ENCODE measurements at regions not wholly inside any gene's neighbourhood (a gene's known extent, or its start where the extent isn't known, plus 50 kb on each side); places are given as distances from the start of the nearest gene placed in this dataset.

DNA sequence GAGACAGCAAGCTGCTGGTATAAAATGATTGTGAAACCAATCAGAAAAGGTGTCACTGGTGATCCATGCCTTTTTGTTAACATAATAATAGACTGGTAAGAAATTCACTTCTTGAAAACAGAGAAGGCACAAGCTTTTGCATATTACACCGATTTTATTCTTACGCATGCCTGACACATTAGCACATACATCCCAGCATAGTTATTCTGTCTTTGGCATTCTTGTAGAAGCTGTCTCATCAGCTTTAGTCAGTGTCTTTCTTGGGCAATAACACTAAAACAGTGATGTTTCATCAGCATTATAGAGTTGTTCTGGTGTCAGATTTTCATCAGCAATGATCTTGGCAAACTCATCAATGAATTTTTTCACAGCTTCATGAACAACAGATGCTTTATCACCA, 283.4 kb upstream of the TMTC1 start:
- 95% methylated on average over 2 of the region's 2 CpGs for WGBS (ENCODE audit: insufficient coverage)
- Histone ChIP-seq H3K4me3 (ENCODE audit: low read length) (no peak overlapping the region), H3K27me3 (ENCODE audit: control insufficient read depth, insufficient read depth, low read length) (no peaks in the 10 kb centered on the region), H3K27ac (ENCODE audit: low read length) (no peak overlapping the region), H3K9me3 (ENCODE audit: control insufficient read depth, insufficient read depth, low read length) (no peaks in the 10 kb centered on the region), H3K4me1 (ENCODE audit: control insufficient read depth, insufficient read depth, low read length) (no peaks in the 10 kb centered on the region), H3K36me3 (ENCODE audit: control insufficient read depth, insufficient read depth, low read length) (no peaks in the 10 kb centered on the region)
- DNase-seq (no peak), ATAC-seq (no peak)
- Mint-ChIP-seq H3K4me1 (no peaks in the 10 kb centered on the region), H3K27me3 (ENCODE audit: low read depth in 2 of 2) (no peaks in the 10 kb centered on the region), H3K9me3 (peaks cover 6 to 11% of the 10 kb centered on the region in 2 donors), H3K36me3 (no peaks in the 10 kb centered on the region), H3K27ac (no peak overlapping the region), H3K4me3 (no peak overlapping the region)
- TF ChIP-seq, protein P1, sequence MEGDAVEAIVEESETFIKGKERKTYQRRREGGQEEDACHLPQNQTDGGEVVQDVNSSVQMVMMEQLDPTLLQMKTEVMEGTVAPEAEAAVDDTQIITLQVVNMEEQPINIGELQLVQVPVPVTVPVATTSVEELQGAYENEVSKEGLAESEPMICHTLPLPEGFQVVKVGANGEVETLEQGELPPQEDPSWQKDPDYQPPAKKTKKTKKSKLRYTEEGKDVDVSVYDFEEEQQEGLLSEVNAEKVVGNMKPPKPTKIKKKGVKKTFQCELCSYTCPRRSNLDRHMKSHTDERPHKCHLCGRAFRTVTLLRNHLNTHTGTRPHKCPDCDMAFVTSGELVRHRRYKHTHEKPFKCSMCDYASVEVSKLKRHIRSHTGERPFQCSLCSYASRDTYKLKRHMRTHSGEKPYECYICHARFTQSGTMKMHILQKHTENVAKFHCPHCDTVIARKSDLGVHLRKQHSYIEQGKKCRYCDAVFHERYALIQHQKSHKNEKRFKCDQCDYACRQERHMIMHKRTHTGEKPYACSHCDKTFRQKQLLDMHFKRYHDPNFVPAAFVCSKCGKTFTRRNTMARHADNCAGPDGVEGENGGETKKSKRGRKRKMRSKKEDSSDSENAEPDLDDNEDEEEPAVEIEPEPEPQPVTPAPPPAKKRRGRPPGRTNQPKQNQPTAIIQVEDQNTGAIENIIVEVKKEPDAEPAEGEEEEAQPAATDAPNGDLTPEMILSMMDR (IDR thresholded peaks at IDR 0.05), result no peak
- intact Hi-C loops (cut with micrococcal nuclease), result no loop called here

- WGBS (ENCODE audit: insufficient coverage), result 100% methylated on average over 2 of the region's 2 CpGs
Measured at GRCh38 chr12:30064906-30065305, 281.2 kb upstream of the TMTC1 start.

DNA sequence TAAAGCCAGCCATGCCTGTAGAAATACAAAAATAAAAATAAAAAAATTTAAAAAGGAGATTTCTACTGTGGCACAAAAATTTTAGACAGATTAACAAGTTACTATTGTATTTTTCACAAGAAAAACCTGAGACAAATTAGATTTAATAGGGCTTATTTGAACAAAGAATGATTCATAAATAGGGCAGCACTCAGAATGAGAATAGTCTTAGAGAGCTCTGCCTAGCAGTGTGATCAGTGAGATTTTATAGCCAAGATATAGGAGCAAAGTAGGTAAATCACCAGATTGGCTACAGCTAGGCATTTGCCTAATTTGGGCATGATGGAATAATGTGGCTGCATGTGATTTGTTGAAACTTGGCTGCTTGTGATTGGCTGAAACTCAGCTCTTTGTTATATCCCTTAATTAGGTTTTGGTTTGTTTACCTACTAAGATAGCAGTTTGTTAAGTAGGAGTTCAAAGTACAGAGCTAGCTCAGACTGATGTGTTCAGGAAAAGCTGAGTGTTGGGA, 279.7 kb upstream of the TMTC1 start:
- Mint-ChIP-seq H3K36me3 (no peaks in the 10 kb centered on the region), H3K4me1 (no peaks in the 10 kb centered on the region), H3K27ac (no peak overlapping the region), H3K9me3 (peaks cover 4% of the 10 kb centered on the region in 2 donors), H3K4me3 (no peak overlapping the region), H3K27me3 (ENCODE audit: low read depth in 2 of 2) (no peaks in the 10 kb centered on the region)
- H3K27me3 ChIP-seq (ENCODE audit: control insufficient read depth, insufficient read depth, low read length), result no peaks in the 10 kb centered on the region
- ATAC-seq (no peak), DNase-seq (no peak)
- H3K4me1 ChIP-seq (ENCODE audit: control insufficient read depth, insufficient read depth, low read length), result no peaks in the 10 kb centered on the region
- TF ChIP-seq, protein P1 (IDR thresholded peaks at IDR 0.05), result no peak
- intact Hi-C loops (cut with micrococcal nuclease), result no loop called here
- H3K36me3 ChIP-seq (ENCODE audit: control insufficient read depth, insufficient read depth, low read length), result no peaks in the 10 kb centered on the region
- no peak overlapping the region for H3K27ac ChIP-seq (ENCODE audit: low read length)
- no peak overlapping the region for H3K4me3 ChIP-seq (ENCODE audit: low read length)
- H3K9me3 ChIP-seq (ENCODE audit: control insufficient read depth, insufficient read depth, low read length), result no peaks in the 10 kb centered on the region

More at GRCh38 chr12:30064906-30065305, 281.2 kb upstream of the TMTC1 start:
- no peaks in the 10 kb centered on the region for H3K4me1 Mint-ChIP-seq
- intact Hi-C loops (cut with micrococcal nuclease), result no loop called here
- no peaks in the 10 kb centered on the region for H3K4me1 ChIP-seq (ENCODE audit: control insufficient read depth, insufficient read depth, low read length)
- DNase-seq, result no peak
- H3K27me3 Mint-ChIP-seq (ENCODE audit: low read depth in 2 of 2), result no peaks in the 10 kb centered on the region
- no peaks in the 10 kb centered on the region for H3K9me3 ChIP-seq (ENCODE audit: control insufficient read depth, insufficient read depth, low read length)
- no peaks in the 10 kb centered on the region for H3K36me3 Mint-ChIP-seq
- no peaks in the 10 kb centered on the region for H3K27me3 ChIP-seq (ENCODE audit: control insufficient read depth, insufficient read depth, low read length)
- H3K27ac ChIP-seq (ENCODE audit: low read length), result no peak overlapping the region
- H3K9me3 Mint-ChIP-seq, result peaks cover 6 to 8% of the 10 kb centered on the region in 2 donors
- ATAC-seq, result no peak
- H3K36me3 ChIP-seq (ENCODE audit: control insufficient read depth, insufficient read depth, low read length), result no peaks in the 10 kb centered on the region
- TF ChIP-seq, protein P1 (IDR thresholded peaks at IDR 0.05), result no peak
- no peak overlapping the region for H3K4me3 Mint-ChIP-seq
- H3K4me3 ChIP-seq (ENCODE audit: low read length), result no peak overlapping the region
- H3K27ac Mint-ChIP-seq, result no peak overlapping the region

DNA sequence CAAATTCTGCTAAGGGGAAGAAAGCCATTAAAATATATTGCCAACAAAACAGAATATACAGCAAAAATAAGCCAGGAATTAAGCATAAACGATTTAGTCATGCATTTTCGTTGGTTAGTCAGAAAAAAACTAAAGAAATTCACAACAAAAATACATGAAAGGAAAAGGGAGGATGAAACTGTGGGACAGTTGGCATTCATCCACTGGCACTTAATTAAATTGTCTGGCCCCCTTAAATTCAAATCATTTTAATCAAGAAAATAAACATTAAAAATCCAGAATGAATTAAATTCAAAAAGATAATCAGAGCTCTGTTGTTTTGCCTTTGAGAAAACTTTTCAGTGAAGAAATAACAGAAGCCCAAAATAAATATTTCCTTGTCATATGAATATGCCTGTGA, 264.6 kb upstream of the TMTC1 start:
- Histone ChIP-seq H3K4me1 (ENCODE audit: control insufficient read depth, insufficient read depth, low read length) (no peaks in the 10 kb centered on the region), H3K4me3 (ENCODE audit: low read length) (no peak overlapping the region), H3K27me3 (ENCODE audit: control insufficient read depth, insufficient read depth, low read length) (no peaks in the 10 kb centered on the region), H3K9me3 (ENCODE audit: control insufficient read depth, insufficient read depth, low read length) (peaks cover 2% of the 10 kb centered on the region), H3K36me3 (ENCODE audit: control insufficient read depth, insufficient read depth, low read length) (no peaks in the 10 kb centered on the region), H3K27ac (ENCODE audit: low read length) (no peak overlapping the region)
- H3K4me3 Mint-ChIP-seq, result no peak overlapping the region
- peaks cover 9 to 15% of the 10 kb centered on the region in 2 donors for H3K9me3 Mint-ChIP-seq
- TF ChIP-seq, protein P1 (IDR thresholded peaks at IDR 0.05), result no peak
- no peak overlapping the region for H3K27ac Mint-ChIP-seq
- no peaks in the 10 kb centered on the region for H3K4me1 Mint-ChIP-seq
- ATAC-seq, result no peak
- no peaks in the 10 kb centered on the region for H3K36me3 Mint-ChIP-seq
- intact Hi-C loops (cut with micrococcal nuclease), result no loop called here
- DNase-seq, result no peak
- WGBS (ENCODE audit: insufficient coverage), result no CpG with 5 or more reads among the region's 2 CpGs
- H3K27me3 Mint-ChIP-seq (ENCODE audit: low read depth in 2 of 2), result no peaks in the 10 kb centered on the region

All from natural killer cell (primary cell).